Natural killer cell (primary cell): ENCODE measurements at regions not wholly inside any gene's neighbourhood (a gene's known extent, or its start where the extent isn't known, plus 50 kb on each side); places are given as distances from the start of the nearest gene placed in this dataset.
"Not testable (repeated sequence)": the region's sequence is repeated elsewhere in the genome, so short reads cannot be mapped to it uniquely, and the experiment has no call there.

Experiments
- ATAC-seq, 3 donors: fragments of 150-1000 bp in 2 of 3; fragments of 200-7000 bp in 1 of 3; cut with Tn5 transposase; 1 replicate in 1 of 3; 2 replicates in 2 of 3; pipeline ENCODE4 v1.10.0; 2021; ENCODE audit warnings: mild to moderate bottlenecking in 2 of 3, moderate library complexity in 2 of 3
- DNase-seq, 2 donors: peaks; one replicate each; pipeline versions ENCODE4 v3.0.0 to v3.0.0-alpha.2; 2013 to 2021; ENCODE audit warnings: mixed read lengths in 1 of 2
- H3K27ac ChIP-seq: one replicate; pipeline ENCODE4 v1.5.1; 2013; ENCODE audit warnings: mild to moderate bottlenecking, low read length
- H3K27me3 ChIP-seq: one replicate; pipeline ENCODE4 v1.6.1; 2013; ENCODE audit warnings: low read length; ENCODE audit not compliant: control insufficient read depth, insufficient read depth
- H3K36me3 ChIP-seq: one replicate; pipeline ENCODE4 v1.6.1; 2013; ENCODE audit warnings: low read length; ENCODE audit not compliant: control insufficient read depth, insufficient read depth
- H3K4me1 ChIP-seq: one replicate; pipeline ENCODE4 v1.6.1; 2013; ENCODE audit warnings: low read length; ENCODE audit not compliant: control insufficient read depth, insufficient read depth
- H3K4me3 ChIP-seq: one replicate; pipeline ENCODE4 v1.5.1; 2013; ENCODE audit warnings: low read length
- H3K9me3 ChIP-seq: one replicate; pipeline ENCODE4 v1.6.1; 2013; ENCODE audit warnings: low read length; ENCODE audit not compliant: control insufficient read depth, insufficient read depth
- H3K27ac Mint-ChIP-seq, 2 donors: one replicate each; pipeline ENCODE4 v1.8.0; 2022; ENCODE audit warnings: mild to moderate bottlenecking in 2 of 2, mixed read lengths in 2 of 2, moderate library complexity in 1 of 2
- H3K27me3 Mint-ChIP-seq, 2 donors: one replicate each; pipeline ENCODE4 v1.8.0; 2022; ENCODE audit warnings: low read depth in 2 of 2, mixed read lengths in 2 of 2
- H3K36me3 Mint-ChIP-seq: one replicate; pipeline ENCODE4 v1.8.0; 2022; ENCODE audit warnings: mixed read lengths
- H3K4me1 Mint-ChIP-seq, 2 donors: one replicate each; pipeline ENCODE4 v1.8.0; 2022; ENCODE audit warnings: mixed read lengths in 2 of 2
- H3K4me3 Mint-ChIP-seq: one replicate; pipeline ENCODE4 v1.8.0; 2022; ENCODE audit warnings: mild to moderate bottlenecking, moderate library complexity, mixed read lengths
- H3K9me3 Mint-ChIP-seq, 2 donors: one replicate each; pipeline ENCODE4 v1.8.0; 2022; ENCODE audit warnings: mixed read lengths in 2 of 2
- WGBS: methylation state at CpG from one replicate; pipeline ENCODE4 v1.1.7; 2013; ENCODE audit warnings: missing lambda C conversion rate; ENCODE audit not compliant: insufficient coverage; 5-methylcytosine and 5-hydroxymethylcytosine counted together
- intact Hi-C: fragments of 100-400 bp; cut with micrococcal nuclease; formaldehyde crosslinking; loops from one replicate; pipeline ENCODE4 v1.14.2; 2022
- TF ChIP-seq, protein P1 (sequence below): fragments of 200-600 bp; IDR thresholded peaks from one replicate; pipeline ENCODE4 v1.8.0; 2022; ENCODE audit warnings: antibody characterized with exemption

DNA sequence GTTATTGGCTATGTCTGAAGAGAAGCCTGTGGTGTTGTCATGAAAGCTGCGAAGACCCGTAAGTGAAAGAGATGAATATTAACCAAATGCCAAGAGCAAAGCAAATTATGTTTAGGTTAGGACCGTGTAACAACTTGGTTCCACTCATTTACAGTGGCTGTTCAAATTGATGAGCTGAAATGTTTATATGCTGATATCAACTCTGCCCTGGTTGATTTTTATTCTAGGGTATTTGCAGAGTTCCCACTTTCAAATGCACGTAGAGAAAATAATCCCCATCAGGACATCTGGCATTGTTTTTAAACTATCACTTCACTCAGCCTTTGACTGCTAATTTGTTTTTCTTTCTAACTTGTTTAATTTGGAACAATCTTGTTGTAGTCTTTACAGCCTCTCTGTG, 581.6 kb upstream of the ADAMTS5 start:
- no peak for DNase-seq
- Mint-ChIP-seq H3K27ac (no peak overlapping the region), H3K27me3 (no peaks in the 10 kb centered on the region), H3K36me3 (peaks cover 6% of the 10 kb centered on the region), H3K4me3 (no peak overlapping the region), H3K9me3 (peaks cover 9 to 18% of the 10 kb centered on the region in 2 donors), H3K4me1 (no peaks in the 10 kb centered on the region)
- Histone ChIP-seq H3K4me1 (no peaks in the 10 kb centered on the region), H3K36me3 (no peaks in the 10 kb centered on the region), H3K4me3 (no peak overlapping the region), H3K27ac (no peak overlapping the region), H3K9me3 (peaks cover 4% of the 10 kb centered on the region), H3K27me3 (no peaks in the 10 kb centered on the region)
- ATAC-seq, result no peak
- WGBS, result 91% methylated on average over 4 of the region's 4 CpGs
- intact Hi-C loops, result no loop called here
- TF ChIP-seq, protein P1, sequence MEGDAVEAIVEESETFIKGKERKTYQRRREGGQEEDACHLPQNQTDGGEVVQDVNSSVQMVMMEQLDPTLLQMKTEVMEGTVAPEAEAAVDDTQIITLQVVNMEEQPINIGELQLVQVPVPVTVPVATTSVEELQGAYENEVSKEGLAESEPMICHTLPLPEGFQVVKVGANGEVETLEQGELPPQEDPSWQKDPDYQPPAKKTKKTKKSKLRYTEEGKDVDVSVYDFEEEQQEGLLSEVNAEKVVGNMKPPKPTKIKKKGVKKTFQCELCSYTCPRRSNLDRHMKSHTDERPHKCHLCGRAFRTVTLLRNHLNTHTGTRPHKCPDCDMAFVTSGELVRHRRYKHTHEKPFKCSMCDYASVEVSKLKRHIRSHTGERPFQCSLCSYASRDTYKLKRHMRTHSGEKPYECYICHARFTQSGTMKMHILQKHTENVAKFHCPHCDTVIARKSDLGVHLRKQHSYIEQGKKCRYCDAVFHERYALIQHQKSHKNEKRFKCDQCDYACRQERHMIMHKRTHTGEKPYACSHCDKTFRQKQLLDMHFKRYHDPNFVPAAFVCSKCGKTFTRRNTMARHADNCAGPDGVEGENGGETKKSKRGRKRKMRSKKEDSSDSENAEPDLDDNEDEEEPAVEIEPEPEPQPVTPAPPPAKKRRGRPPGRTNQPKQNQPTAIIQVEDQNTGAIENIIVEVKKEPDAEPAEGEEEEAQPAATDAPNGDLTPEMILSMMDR, result no peak

DNA sequence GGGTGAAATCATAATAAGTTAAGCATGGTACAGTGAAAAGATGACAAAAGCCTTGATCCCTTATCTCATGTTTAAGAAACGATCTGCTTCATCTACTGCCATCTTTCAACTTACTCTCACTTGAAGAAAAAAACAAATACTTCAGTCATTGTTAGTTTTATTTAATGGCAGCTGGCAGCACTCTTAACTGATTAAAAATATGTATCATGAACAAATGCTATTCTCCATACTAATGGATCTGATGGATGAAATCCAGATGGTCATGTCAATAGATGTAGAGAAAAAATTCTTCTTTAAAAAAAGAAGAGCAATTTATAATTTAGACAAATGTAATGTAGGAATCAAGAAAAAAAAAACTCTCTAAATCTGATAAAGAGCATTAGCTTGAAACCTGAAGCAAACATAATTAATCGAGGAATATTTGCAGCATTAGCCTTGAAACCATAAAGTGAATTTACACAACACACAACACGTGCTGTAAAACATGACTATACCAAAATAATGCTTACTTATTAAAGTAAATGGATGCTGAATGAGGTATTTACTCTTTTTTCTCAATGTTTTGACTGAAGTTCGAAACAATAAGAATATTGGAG, 579.0 kb upstream of the ADAMTS5 start:
- Mint-ChIP-seq H3K4me3 (no peak overlapping the region), H3K9me3 (peaks cover 8 to 15% of the 10 kb centered on the region in 2 donors), H3K27ac (no peak overlapping the region), H3K4me1 (no peaks in the 10 kb centered on the region), H3K27me3 (no peaks in the 10 kb centered on the region), H3K36me3 (no peaks in the 10 kb centered on the region)
- H3K9me3 ChIP-seq, result no peaks in the 10 kb centered on the region
- no peak overlapping the region for H3K4me3 ChIP-seq
- H3K27me3 ChIP-seq, result no peaks in the 10 kb centered on the region
- no peak for DNase-seq
- H3K36me3 ChIP-seq, result no peaks in the 10 kb centered on the region
- H3K4me1 ChIP-seq, result no peaks in the 10 kb centered on the region
- intact Hi-C loops, result no loop called here
- H3K27ac ChIP-seq, result no peak overlapping the region
- no peak for ATAC-seq
- TF ChIP-seq, protein P1, result no peak
- 65% methylated on average over 2 of the region's 4 CpGs for WGBS

DNA sequence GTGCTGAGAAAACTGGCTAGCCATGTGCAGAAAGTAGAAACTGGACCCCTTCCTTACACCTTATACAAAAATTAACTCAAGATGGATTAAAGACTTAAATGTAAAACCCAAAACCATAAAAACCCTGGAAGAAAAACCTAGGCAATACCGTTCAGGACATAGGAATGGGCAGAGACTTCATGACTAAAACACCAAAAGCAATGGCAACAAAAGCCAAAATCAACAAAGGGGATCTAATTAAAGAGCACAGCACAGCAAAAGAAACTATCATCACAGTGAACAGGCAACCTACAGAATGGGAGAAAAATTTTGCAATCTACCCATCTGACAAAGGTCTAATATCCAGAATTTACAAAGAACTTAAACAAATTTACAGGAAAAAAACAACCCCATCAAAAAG, 575.2 kb upstream of the ADAMTS5 start:
- H3K9me3 ChIP-seq, intact Hi-C loops, H3K27ac Mint-ChIP-seq, H3K4me1 Mint-ChIP-seq, H3K4me1 ChIP-seq, H3K27ac ChIP-seq, DNase-seq, H3K4me3 Mint-ChIP-seq, ATAC-seq, H3K27me3 ChIP-seq, H3K36me3 ChIP-seq, H3K36me3 Mint-ChIP-seq, H3K27me3 Mint-ChIP-seq, H3K4me3 ChIP-seq: not testable (repeated sequence)
- WGBS, result 62% methylated on average over 1 of the region's 1 CpG
- peaks cover 9 to 14% of the 10 kb centered on the region in 2 donors for H3K9me3 Mint-ChIP-seq

DNA sequence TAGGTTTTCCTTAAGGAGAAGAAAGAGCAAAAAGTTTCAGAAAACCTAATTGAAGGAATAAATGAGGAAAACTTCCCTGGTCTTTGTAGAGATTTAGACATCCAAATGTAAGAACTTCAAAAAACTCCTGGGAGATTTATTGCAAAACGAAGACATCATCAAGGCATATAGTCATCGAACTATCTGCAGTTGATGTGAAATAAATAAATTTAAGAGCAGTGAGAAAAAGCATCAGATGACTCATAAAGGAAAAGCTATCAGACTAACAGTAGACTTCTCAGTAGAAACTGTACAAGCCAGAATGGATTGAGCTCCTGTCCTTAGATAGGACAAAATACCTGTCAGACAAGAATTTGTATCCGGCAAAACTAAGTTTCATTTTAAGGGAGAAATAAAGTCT, 569.4 kb upstream of the ADAMTS5 start:
- no peaks in the 10 kb centered on the region for H3K27me3 ChIP-seq
- 93% methylated on average over 3 of the region's 3 CpGs for WGBS

More for the DNA sequence above, 569.4 kb upstream of the ADAMTS5 start:
- Histone ChIP-seq H3K4me1 (no peaks in the 10 kb centered on the region), H3K4me3 (no peak overlapping the region), H3K27ac (no peak overlapping the region), H3K9me3 (no peaks in the 10 kb centered on the region), H3K36me3 (no peaks in the 10 kb centered on the region)
- H3K27me3 Mint-ChIP-seq, result no peaks in the 10 kb centered on the region
- peaks cover 6 to 10% of the 10 kb centered on the region in 2 donors for H3K9me3 Mint-ChIP-seq
- intact Hi-C loops, result no loop called here
- ATAC-seq (no peak), DNase-seq (no peak)
- no peak overlapping the region for H3K4me3 Mint-ChIP-seq
- TF ChIP-seq, protein P1, result no peak
- H3K36me3 Mint-ChIP-seq, result no peaks in the 10 kb centered on the region
- H3K4me1 Mint-ChIP-seq, result no peaks in the 10 kb centered on the region
- H3K27ac Mint-ChIP-seq, result no peak overlapping the region
